Body of pancreas (tissue), 4 donors: ENCODE measurements at regions not wholly inside any gene's neighbourhood (a gene's known extent, or its start where the extent isn't known, plus 50 kb on each side); places are given as distances from the start of the nearest gene placed in this dataset.

Source experiments
- ATAC-seq: fragments of 150-250 bp; one replicate; pipeline ENCODE4 v1.9.1; 2016
- DNase-seq, 4 donors: peaks; one replicate each; pipeline ENCODE4 v3.0.0-alpha.2; 2019
- H3K27ac ChIP-seq, 4 donors: fragments of 200-600 bp; sonication (generic); 1 replicate in 3 of 4; 2 replicates in 1 of 4; pipeline versions ENCODE4 v1.5.1 to v1.6.1; 2016 to 2019; ENCODE audit warnings: mild to moderate bottlenecking in 1 of 4, mixed read lengths in 1 of 4, moderate library complexity in 1 of 4
- H3K27me3 ChIP-seq, 2 donors: fragments of 200-600 bp; sonication (generic); one replicate each; pipeline ENCODE4 v1.6.0; 2016; ENCODE audit warnings: mild to moderate bottlenecking in 1 of 2
- H3K36me3 ChIP-seq, 2 donors: fragments of 200-600 bp; sonication (generic); replicated peaks in 1 of 2; 2 replicates each; pipeline ENCODE4 v1.5.1; 2016; ENCODE audit warnings: low read depth in 2 of 2; ENCODE audit not compliant: insufficient read depth in 1 of 2
- H3K4me1 ChIP-seq: fragments of 200-600 bp; sonication (generic); one replicate; pipeline ENCODE4 v1.6.0; 2016
- H3K4me3 ChIP-seq, 2 donors: fragments of 200-600 bp; sonication (generic); 1 replicate in 1 of 2; 2 replicates in 1 of 2; pipeline ENCODE4 v1.5.1; 2016 to 2019
- H3K9me3 ChIP-seq, 3 donors: fragments of 200-600 bp; sonication (generic); 1 replicate in 2 of 3; 2 replicates in 1 of 3; pipeline ENCODE4 v1.5.1; 2016
- POLR2A ChIP-seq, 3 donors: fragments of 450-650 bp; IDR thresholded peaks; one replicate each; pipeline ENCODE4 v1.6.1; 2016; ENCODE audit warnings: antibody characterized with exemption in 3 of 3, mild to moderate bottlenecking in 2 of 3
- WGBS, 2 donors: methylation state at CpG; one replicate each; pipeline ENCODE4 v1.1.5; 2017; 5-methylcytosine and 5-hydroxymethylcytosine counted together
- intact Hi-C: fragments of 100-400 bp; cut with DNase I; formaldehyde crosslinking; loops from one replicate; pipeline ENCODE4 v1.15.1; 2023
- TF ChIP-seq, protein P1 (sequence below), 7 experiments: fragments of 450-650 bp in 4 of 7; fragments of 200-600 bp in 3 of 7; sonication (generic) in 3 of 7; IDR thresholded peaks; one replicate each; pipeline ENCODE4 v1.5.1; 2016 to 2019; ENCODE audit warnings: antibody characterized with exemption in 7 of 7

DNA sequence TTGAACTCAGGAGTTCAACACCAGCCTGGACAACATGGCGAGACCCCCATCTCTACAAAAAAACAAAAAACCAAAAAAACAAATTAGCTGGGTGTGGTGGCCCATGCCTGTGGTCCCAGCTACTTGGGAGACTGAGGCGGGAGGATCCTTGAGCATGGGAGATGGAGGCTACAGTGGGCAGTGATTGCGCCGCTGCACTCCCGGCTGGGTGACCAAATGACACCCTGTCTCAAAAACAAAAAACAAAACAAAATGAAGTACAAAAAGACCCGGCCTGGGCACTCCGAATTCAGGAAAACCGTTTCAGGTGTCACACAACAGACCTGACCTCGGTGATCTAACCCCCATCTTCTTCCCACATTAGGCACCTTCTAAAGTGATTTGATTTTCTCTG, 65.5 kb downstream of the INSIG1 start:
- Histone ChIP-seq H3K4me3 (no peak overlapping the region), H3K4me1 (no peaks in the 10 kb centered on the region), H3K9me3 (no peaks in the 10 kb centered on the region), H3K36me3 (no peaks in the 10 kb centered on the region), H3K27ac (no peak overlapping the region), H3K27me3 (peaks cover 0 to 1% of the 10 kb centered on the region in 2 donors)
- 84 to 85% methylated on average over 9 of the region's 9 CpGs for WGBS, 2 donors
- TF ChIP-seq, protein P1, sequence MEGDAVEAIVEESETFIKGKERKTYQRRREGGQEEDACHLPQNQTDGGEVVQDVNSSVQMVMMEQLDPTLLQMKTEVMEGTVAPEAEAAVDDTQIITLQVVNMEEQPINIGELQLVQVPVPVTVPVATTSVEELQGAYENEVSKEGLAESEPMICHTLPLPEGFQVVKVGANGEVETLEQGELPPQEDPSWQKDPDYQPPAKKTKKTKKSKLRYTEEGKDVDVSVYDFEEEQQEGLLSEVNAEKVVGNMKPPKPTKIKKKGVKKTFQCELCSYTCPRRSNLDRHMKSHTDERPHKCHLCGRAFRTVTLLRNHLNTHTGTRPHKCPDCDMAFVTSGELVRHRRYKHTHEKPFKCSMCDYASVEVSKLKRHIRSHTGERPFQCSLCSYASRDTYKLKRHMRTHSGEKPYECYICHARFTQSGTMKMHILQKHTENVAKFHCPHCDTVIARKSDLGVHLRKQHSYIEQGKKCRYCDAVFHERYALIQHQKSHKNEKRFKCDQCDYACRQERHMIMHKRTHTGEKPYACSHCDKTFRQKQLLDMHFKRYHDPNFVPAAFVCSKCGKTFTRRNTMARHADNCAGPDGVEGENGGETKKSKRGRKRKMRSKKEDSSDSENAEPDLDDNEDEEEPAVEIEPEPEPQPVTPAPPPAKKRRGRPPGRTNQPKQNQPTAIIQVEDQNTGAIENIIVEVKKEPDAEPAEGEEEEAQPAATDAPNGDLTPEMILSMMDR (IDR thresholded peaks at IDR 0.05) = no peak
- no peak for TF ChIP-seq POLR2A (IDR thresholded peaks at IDR 0.05)
- DNase-seq = no peak
- no peak for ATAC-seq
- intact Hi-C loops = no loop called here

GRCh38 chr7:155363852-155364600, 66.3 kb downstream of the INSIG1 start:
- DNase-seq (no peak), ATAC-seq (no peak)
- intact Hi-C loops = no loop called here
- Histone ChIP-seq H3K4me1 (no peaks in the 10 kb centered on the region), H3K36me3 (no peaks in the 10 kb centered on the region), H3K4me3 (no peak overlapping the region), H3K9me3 (no peaks in the 10 kb centered on the region), H3K27ac (no peak overlapping the region), H3K27me3 (no peaks in the 10 kb centered on the region)
- 56 to 61% methylated on average over 20 of the region's 20 CpGs for WGBS, 2 donors
- TF ChIP-seq, protein P1 (IDR thresholded peaks at IDR 0.05) = no peak
- TF ChIP-seq POLR2A (IDR thresholded peaks at IDR 0.05) = no peak

GRCh38 chr7:155365146-155365874, 67.6 kb downstream of the INSIG1 start:
- H3K27me3 ChIP-seq = no peaks in the 10 kb centered on the region
- H3K36me3 ChIP-seq = no peaks in the 10 kb centered on the region
- TF ChIP-seq POLR2A (IDR thresholded peaks at IDR 0.05) = no peak
- TF ChIP-seq, protein P1 (IDR thresholded peaks at IDR 0.05) = no peak
- H3K9me3 ChIP-seq = no peaks in the 10 kb centered on the region
- intact Hi-C loops = no loop called here
- H3K4me3 ChIP-seq = no peak overlapping the region
- no peak overlapping the region for H3K27ac ChIP-seq
- DNase-seq (no peak), ATAC-seq (no peak)
- 60 to 62% methylated on average over 12 of the region's 12 CpGs for WGBS, 2 donors
- no peaks in the 10 kb centered on the region for H3K4me1 ChIP-seq

GRCh38 chr7:155368894-155369600, 71.4 kb downstream of the INSIG1 start:
- peaks cover 2 to 29% of the 10 kb centered on the region in 2 donors for H3K27me3 ChIP-seq
- no peak for TF ChIP-seq POLR2A (IDR thresholded peaks at IDR 0.05)
- TF ChIP-seq, protein P1 (IDR thresholded peaks at IDR 0.05) = no peak
- intact Hi-C loops = no loop called here
- H3K9me3 ChIP-seq = no peaks in the 10 kb centered on the region
- peaks cover 24% of the 10 kb centered on the region for H3K4me1 ChIP-seq
- no peak overlapping the region for H3K27ac ChIP-seq
- DNase-seq (no peak), ATAC-seq (no peak)
- H3K4me3 ChIP-seq = no peak overlapping the region
- no peaks in the 10 kb centered on the region for H3K36me3 ChIP-seq
- WGBS, 2 donors = 88 to 95% methylated on average over 7 of the region's 7 CpGs
